Occipital lobe (tissue), 1 donor: ENCODE measurements at regions not wholly inside any gene's neighbourhood (a gene's known extent, or its start where the extent isn't known, plus 50 kb on each side); places are given as distances from the start of the nearest gene placed in this dataset.
"Not testable (repeated sequence)": the region's sequence is repeated elsewhere in the genome, so short reads cannot be mapped to it uniquely, and the experiment has no call there.

ENCODE experiments used
- DNase-seq: peaks from one replicate; lab custom pipeline; 2025; lab: John Stamatoyannopoulos, UW

DNA sequence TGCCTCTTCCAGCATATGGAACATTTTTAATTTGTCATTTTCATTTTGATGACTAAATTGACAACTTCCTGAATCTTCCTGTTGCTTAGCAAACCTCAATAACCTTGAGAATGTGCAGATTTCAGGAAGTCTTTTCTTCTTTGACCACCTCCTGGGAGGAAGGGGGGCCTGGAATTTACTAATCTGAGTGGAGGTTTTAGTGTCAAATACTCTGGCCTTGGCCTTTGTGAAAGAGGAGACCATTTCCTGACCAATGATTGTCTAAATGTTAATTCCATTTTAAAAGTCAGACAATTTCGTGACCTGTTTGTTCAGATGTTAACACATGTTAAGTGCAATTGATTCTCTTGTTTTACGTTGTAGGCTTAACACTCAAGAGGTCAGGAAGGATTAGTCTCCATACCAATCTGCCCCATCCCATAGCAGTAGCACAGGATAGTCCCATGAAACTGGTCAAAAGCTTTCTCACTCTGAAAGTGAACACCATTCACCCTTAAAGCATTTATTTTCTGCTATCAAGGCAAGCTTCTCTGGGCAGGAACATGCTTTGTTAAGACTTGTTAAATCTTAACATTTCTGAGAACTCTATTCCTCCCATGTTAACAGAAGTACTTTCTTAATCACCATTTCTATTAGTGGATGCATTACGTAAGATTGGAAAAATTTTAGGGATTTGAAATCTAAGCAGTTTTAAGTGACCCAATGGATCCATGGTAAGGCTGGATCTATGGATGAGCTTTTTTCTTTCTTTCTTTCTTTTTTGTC is 219.6 kb downstream of the RND3 start:
- DNase-seq: no peak

DNA sequence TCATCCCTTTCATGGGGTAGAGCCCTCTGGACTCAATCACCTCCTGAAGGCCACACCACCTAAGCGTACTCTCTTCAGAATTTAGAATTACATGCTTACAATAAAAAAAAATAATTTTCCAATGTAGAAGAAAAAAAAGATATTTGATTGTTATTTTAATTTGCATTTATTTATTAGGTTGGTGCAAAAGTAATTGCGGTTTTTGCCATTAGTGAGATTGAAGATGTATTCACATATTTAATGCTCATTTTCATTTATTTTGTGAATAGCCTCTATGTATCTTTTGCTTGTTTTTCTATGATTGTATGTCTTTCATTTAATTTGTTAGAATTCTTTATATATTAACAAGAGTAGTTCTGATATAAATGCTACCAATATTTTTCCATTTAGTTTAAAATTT is 220.5 kb downstream of the RND3 start:
- no peak for DNase-seq

DNA sequence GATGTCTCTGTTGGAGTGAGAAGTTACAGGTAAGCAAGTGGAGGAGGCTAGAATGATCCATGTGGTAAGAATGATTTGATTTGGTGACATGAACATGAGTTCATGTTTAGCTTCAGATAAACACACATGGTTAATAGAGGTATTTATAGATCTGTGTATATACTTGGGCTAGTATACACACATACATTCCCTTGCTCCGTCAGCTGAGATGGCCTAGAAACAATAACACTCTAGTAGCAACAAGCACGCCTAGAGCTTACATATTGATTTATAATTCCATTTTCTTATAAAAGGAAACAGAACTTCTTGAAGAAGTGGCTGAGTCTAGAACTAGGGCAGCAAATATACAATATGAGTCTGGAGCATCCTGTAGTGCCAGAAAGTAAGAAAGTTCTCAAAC is 223.0 kb downstream of the RND3 start:
- DNase-seq: no peak

DNA sequence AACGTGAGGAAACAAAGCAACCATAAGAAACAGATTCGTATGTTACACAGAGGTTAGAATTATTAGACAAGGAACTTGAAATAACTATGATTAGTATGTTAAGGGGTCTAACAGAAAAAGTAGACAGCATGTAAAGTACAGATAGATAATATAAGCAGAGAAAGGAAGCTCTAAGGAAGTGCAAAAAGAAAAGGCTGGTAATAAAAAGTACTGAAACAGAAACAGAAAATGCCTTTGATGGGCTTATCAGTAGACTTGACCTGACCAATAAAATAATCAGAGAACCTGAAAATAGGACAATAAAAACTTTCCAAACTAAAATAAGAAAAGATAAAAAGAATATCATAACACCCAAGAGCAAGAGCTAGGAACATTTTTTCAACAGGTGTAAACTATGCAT is 225.8 kb downstream of the RND3 start:
- no peak for DNase-seq

DNA sequence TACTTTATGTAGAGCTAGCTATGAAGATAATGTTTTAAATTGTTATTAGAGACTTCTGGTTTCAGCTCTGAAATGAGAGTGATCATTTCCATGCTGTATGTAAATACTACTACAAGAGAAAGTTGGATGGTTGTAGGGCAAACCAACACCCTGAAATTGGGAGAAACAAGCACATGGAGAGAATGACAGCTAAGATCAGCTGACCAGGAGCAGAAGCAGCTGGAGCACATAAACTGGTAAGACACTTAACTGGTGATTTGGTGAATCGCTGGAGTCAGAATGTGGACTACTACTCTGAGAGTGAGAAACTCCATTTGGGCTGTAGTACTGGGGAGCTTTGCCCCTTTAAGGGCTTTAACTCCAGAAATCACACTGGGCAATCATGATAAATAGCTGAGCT is 226.8 kb downstream of the RND3 start:
- DNase-seq: no peak

DNA sequence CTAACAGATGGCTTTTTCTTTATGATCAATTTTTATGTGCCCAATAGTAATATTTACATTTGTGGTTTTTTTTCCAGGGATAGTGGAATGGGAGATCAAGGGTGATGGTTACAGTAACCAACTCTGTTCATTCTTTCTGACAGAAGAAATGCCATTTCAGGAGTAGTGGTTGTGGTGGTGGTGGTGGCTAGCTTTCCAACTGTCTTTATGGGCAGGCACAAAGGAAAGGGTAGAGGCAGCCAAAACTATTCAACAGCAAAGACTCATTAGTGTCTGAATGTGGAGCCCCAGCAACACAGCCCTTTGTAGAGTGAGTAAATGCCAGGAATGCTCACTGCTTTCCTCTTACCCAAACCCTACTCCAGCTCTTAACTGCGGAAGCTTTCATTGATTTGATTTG is 227.7 kb downstream of the RND3 start:
- DNase-seq: no peak

DNA sequence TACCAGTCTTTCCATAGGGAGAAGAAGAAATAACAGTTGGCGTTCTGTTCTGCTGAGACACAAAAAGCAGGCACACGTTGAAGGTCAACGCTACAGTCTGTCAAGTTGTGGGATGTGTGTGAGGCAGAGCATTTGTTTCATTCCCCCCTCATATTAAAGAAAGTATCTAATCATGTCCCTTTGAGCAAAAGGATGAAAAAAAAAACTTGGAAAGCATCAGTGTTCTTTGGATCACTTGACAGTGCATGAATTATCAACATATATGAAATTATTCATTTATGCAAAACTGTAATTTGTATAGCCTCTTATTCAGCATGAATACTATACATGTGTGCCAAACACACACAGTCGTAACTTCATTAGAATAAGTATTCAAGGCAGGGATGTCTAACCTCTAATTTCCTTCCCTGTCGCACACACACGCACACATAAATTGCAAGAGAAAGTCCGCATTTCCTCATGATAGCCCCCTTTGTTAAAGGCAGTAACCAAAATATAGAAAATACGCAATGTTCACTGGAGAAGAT is 228.6 kb downstream of the RND3 start:
- no peak for DNase-seq

DNA sequence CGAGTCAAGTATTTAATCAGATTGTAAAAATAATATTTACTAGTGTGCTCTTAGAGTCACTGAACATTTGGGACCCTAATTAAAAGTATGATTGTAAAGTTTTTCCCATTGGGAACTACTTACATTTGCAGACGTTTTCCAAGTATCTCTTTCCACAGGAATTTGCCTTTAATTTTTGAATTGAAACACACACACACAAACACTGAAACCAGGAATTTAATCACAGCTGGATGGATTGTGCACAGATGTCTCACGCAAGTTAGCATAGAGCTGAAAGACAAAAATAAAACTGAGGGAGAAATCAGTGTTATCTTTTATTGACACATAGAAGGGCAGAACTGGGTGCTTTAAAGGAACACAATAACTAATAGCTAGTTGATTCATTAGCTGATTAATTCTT is 230.7 kb downstream of the RND3 start:
- no peak for DNase-seq

DNA sequence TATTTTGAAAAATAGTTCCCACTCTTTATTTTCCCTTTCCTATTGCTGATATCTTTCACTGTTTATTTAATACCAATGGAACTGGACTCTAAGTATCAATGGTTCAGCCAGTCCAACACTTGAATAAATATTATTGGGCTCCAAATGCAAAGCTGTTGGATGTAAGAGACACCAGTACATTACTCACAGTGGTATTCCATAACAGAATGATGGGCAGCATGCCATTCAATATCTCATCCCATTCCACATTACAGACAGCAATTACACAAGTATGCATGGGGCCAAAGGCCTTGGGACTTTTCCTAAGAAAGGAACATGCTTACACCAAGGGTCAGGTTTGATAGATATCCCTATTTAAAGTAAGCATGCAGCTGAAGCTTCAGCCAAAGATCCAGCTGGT is 231.9 kb downstream of the RND3 start:
- DNase-seq: no peak

DNA sequence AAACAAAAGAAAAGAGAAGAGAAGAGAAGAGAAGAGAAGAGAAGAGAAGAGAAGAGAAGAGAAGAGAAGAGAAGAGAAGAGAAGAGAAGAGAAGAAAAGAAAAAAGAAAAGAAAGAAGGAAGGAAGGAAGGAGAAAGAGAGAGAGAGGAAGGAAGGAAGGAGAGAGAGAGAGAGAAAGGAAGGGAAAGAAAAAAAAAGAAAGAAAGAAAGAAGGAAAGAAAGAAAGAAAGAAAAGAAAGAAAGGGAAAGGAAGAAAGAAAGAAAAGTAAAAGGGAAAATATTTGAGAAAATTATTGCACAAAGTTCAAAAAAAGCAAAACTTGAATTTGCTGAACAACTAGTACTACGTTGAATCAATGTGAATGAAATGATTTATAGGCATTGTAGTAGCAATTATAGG is 237.7 kb downstream of the RND3 start:
- not testable (repeated sequence) for DNase-seq

DNA sequence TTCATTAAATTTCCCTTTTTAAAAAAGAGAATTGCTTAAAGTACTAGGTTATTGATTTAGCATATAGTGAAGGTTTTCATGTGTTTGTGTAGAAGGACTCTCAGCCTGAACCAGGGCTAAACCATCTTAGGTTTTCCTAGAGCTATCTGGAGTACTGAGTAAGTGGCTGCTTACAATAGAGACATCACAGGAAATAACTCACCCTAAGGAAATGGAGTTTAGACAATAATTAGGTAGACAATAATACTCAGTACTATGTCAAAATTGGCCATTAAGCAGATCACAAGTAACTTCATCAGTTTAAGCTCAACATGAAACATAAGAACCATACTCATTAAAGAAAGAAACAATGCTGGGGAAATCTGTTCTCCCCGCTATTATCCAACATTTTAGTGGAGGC is 240.0 kb downstream of the RND3 start:
- DNase-seq: no peak

DNA sequence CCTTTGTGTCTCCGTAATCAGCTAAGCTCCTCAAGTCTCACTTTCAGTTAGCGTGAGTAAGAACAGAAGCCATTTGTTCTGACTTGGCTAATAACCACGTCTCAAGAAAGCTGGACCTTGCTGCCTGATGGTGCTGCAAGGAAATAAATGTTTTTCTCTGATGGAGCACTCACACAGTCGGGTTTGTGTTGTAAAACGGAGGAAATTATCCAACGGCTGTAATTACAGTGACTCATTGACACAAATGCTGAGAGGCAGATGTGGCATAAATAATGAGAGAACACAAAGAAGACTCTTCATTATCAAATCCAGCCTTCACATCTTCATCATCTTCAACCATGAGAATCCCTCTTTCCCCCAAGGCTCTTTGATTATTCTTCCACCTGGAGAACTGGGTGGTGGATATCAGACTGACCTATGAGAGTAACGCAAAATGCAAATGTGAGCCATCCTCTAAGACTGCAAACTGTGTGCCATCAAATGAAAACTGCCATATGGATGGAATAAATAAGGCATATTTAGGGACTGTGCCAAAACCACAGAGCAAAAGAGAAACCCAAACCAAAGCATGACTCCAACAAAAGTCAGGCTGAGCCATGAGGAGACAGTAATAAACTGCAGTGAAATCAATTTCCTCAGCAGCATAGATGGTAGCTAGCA is 252.6 kb downstream of the RND3 start:
- DNase-seq: no peak

DNA sequence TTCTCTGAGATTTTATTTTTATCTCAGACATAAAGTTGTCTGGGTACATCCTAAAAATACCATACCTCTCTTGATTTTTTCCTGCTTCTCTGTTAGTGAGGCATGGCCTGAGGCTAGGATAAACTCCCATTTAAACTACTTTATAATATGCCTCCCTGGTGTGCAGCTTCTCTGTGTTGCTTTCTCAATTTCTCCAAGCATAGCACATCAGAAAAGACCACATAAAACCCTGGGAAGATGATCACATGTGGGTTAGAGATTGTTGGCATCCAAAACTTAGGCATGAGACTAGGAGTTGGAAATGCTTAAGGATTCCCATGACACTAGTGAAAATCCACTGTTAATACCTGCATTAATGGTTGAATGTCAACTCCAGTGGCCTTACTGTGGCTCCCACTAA is 254.6 kb downstream of the RND3 start:
- no peak for DNase-seq

DNA sequence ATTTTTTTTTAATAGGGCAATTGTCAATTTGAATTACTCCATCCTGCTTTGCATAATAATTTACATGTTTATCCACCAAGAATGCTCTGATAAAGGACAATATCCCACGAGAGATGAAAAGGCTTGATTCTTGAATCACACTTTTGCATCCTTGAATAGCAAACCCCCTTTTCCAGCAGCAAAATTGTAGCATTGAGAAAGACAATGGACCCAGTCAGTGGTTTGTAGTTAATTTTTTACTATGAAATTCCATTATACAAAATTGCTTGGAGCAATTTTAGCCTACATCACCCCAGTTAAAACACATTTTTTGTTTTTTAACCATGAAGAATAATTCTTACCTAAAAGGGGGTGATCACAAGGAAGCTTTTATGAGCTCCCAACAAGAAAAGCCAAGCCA is 255.1 kb downstream of the RND3 start:
- DNase-seq: no peak

DNA sequence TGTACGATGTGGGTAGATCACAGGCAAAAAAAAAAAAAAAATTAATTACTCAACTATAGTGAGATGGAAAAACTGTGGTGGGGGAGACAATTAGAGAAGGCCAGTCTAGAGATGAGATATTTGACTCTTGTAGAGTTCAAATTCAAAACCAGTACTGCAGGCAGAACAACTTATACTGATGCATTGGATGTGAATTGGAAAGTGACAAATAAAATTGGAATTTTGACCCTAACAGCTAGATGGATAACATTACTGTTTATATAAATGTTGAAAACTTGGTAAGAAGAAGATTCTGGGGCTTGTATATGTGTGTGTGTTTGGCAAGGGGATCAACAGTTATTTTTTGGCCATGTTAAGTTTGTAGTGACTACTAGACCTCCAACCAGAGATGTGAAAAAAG is 256.9 kb downstream of the RND3 start:
- DNase-seq: no peak

DNA sequence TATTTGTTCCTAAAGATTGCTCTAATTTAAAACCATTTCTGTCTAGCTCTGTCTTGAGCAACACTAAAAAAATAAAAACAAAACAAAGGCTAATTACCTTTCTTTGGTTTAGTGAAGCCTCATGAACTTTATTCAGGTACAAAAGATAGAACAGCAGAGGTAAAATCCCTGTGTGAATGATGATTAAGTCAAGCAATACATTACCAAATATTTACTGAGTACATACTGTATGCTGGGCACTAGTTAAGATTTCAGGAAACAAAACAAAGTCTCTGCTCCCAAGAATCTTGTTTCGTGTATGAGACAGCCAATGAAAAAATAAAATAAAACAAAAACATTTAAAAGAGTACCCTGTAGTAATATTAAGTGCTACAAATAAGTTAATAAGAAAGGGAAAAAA is 257.5 kb downstream of the RND3 start:
- no peak for DNase-seq

DNA sequence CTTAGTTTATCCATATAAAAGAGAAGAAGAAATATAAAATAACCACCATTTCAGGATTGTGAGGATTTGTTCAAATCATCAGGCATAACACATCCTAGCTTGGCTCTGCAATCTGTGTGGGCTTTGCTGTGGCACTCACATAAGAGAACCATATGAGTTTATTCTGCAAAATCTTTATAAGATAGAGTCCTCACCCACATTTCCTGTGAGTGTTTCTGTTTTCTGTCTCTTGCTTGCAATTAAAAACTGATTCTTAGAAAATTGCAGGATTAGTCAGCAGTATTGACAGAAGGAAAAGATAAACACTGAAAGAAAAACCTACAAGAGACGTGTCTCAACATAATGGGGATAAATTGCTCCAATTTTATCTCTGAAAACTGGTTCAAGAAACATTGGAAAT is 258.5 kb downstream of the RND3 start:
- DNase-seq: no peak

DNA sequence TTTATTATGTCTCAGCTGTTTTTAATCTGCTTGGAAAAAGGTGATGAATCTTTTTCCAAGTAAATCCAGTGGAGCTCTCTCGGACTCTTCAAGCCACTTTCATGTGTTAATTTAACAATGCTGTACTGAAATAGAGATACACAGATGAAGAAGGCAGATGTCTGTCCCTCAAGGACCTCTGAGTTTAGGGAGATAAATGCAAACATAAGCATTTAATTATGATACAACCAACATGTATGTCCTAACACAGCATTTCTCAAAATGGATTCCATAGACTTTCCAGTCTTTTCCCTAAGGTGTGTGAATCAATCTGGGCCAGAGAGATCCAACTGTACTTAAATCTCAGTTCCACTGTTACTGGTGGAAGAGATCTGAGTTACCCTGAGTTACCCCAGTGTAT is 262.4 kb downstream of the RND3 start:
- DNase-seq: no peak

DNA sequence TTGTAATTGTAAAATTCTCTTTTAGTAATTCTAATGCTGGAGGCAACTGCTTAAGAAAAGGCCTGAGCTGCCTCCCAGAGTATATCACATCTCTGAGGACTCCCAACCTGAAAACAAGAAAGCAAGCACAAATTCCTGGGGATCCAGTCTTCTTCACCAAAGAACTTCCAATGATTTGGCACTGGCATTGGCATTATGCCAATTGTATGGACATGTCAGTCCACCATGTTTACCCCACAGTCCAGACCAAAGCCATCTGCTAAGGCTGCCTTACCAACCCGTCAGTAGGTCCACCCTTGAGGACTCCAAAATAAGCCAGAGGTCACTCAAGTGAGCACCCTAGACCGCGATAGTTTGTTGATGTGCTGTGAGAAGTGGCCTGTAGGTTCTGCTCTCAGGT is 263.1 kb downstream of the RND3 start:
- no peak for DNase-seq

DNA sequence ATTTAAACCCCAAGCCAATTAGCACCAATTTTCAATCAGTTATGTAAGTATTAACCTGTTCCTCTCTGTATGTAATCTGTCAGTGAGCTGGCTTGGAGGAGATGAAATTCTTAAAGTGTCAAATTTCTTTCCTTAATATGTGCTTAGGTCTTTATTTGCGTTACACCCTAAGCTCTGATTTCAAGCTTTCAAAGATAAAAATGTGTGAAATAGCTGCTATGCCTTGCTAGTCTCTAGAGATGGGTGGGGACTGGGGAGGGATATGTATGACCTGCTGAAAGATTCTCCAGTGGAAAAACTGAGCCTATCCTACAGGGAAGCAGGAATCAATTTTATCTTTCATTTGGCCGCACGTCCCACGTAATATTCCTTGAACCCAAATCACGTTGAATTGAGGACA is 264.5 kb downstream of the RND3 start:
- no peak for DNase-seq

DNA sequence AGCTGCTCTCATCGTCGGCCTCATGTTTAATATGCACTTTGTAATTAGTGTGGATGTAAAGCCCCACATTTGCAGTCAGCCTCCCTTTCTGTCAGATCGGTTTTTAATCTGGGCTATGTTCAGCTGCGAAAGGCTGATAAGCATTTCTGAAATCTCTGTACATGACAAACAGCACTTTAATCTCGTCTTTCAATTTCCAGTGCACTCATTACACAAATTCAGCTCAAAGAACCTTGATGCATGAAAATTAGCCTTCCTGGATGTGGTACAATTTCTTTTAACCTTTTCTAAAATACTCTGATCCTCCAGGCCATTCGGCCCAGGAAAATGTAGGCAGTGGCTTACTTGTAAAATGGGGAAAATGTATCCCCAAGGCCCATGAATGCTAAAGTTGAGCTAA is 265.1 kb downstream of the RND3 start:
- DNase-seq: no peak

DNA sequence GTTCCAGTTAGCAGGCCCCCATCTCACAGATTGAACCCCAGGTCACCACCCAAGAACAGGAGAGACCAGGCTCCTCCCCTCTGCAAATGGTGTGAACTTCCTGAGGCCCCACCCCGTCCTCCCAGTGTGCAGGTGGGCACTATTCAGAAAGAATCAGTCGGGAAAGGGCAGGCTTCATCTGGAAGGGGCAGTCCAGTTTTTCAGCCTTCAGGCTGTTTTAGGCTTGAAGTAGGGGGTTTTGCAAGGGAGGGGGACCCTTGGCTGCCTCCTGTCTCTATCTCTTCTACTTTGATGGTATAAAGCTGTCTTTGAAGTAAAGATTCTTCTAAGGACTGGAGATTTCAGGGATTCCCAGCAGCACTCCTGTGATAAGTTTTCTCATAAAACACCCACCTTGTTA is 267.6 kb downstream of the RND3 start:
- DNase-seq: no peak

DNA sequence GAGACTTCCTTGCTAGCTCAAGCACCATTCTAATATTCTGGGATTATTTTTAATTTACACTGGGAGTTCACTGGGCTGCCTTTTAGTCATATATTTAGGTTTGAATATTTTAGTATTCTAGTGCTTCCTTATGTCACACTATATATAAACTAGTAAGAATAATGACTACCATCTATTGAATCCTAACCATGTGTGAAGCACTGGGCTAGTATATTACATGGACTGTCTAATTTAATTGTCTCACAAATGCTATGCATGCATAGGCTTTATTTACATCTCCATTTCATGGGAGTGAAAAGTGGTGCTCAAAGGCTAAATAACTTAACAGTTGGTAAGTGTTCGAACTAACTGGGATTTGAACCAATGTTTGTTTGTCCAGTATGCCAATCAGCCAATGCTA is 272.4 kb downstream of the RND3 start:
- no peak for DNase-seq
